OCI-LY1 (cell line): ENCODE measurements at regions not wholly inside any gene's neighbourhood (a gene's known extent, or its start where the extent isn't known, plus 50 kb on each side); places are given as distances from the start of the nearest gene placed in this dataset.

Experiments used
- H2AFZ ChIP-seq: fragments of 200-600 bp; sonication (generic), shearing (Covaris generic); 2 replicates; pipeline ENCODE4 v1.6.0; 2014; ENCODE audit warnings: antibody characterized with exemption, mild to moderate bottlenecking, low read length
- H3F3A ChIP-seq: fragments of 200-600 bp; sonication (generic), shearing (Covaris generic); 2 replicates; pipeline ENCODE4 v1.6.0; 2014; ENCODE audit warnings: mild to moderate bottlenecking, antibody characterized with exemption, low read length, moderate library complexity; ENCODE audit not compliant: insufficient read depth
- H3K27ac ChIP-seq: fragments of 200-600 bp; sonication (generic); 2 replicates; pipeline ENCODE4 v1.5.1; 2014; ENCODE audit warnings: low read length, mixed run types, mild to moderate bottlenecking, low read depth; ENCODE audit not compliant: poor library complexity, severe bottlenecking
- H3K27me3 ChIP-seq: fragments of 200-600 bp; sonication (generic); 2 replicates; pipeline ENCODE4 v1.6.0; 2014; ENCODE audit warnings: antibody characterized with exemption, mild to moderate bottlenecking, low read length, moderate library complexity; ENCODE audit not compliant: insufficient read depth
- H3K36me3 ChIP-seq: fragments of 200-600 bp; sonication (generic); 2 replicates; pipeline ENCODE4 v1.6.1; 2014; ENCODE audit warnings: mild to moderate bottlenecking, antibody characterized with exemption, low read length, moderate library complexity, mixed read lengths; ENCODE audit not compliant: insufficient read depth
- H3K4me1 ChIP-seq: fragments of 200-600 bp; sonication (generic); 2 replicates; pipeline ENCODE4 v1.5.1; 2014; ENCODE audit warnings: mild to moderate bottlenecking, low read length, moderate library complexity; ENCODE audit not compliant: insufficient read depth, severe bottlenecking
- H3K4me2 ChIP-seq: fragments of 200-600 bp; sonication (generic), shearing (Covaris generic); 2 replicates; pipeline ENCODE4 v1.6.1; 2014; ENCODE audit warnings: low read length
- H3K4me3 ChIP-seq: fragments of 200-600 bp; sonication (generic); 2 replicates; pipeline ENCODE4 v1.5.1; 2014; ENCODE audit warnings: low read length, low read depth, mild to moderate bottlenecking, mixed read lengths; ENCODE audit not compliant: poor library complexity, severe bottlenecking
- H3K79me2 ChIP-seq: fragments of 200-600 bp; shearing (Covaris generic); 2 replicates; pipeline ENCODE4 v1.6.1; 2016; ENCODE audit warnings: mixed run types, low read length, mixed read lengths; ENCODE audit not compliant: insufficient read depth
- H3K9ac ChIP-seq: fragments of 200-600 bp; sonication (generic), shearing (Covaris generic); 2 replicates; pipeline ENCODE4 v1.6.1; 2014; ENCODE audit warnings: mild to moderate bottlenecking, low read length, mixed read lengths
- H3K9me2 ChIP-seq: fragments of 200-600 bp; sonication (generic), shearing (Covaris generic); 2 replicates; pipeline ENCODE4 v1.6.1; 2014; ENCODE audit warnings: low read depth, mild to moderate bottlenecking, low read length, mixed read lengths
- H3K9me3 ChIP-seq: fragments of 200-600 bp; shearing (Covaris generic); 2 replicates; pipeline ENCODE4 v1.6.1; 2014; ENCODE audit warnings: low read length, mixed read lengths
- H4K20me1 ChIP-seq: fragments of 200-600 bp; sonication (generic), shearing (Covaris generic); 2 replicates; pipeline ENCODE4 v1.6.0; 2016; ENCODE audit warnings: mild to moderate bottlenecking, low read length; ENCODE audit not compliant: insufficient read depth
- EZH2 ChIP-seq: fragments of 200-600 bp; sonication (generic), shearing (Covaris generic); IDR thresholded peaks from 2 replicates; pipeline ENCODE4 v1.8.0; 2017; ENCODE audit warnings: borderline replicate concordance, mixed run types, mild to moderate bottlenecking, antibody characterized with exemption, low read length, moderate library complexity, mixed read lengths
- TF ChIP-seq, protein P1 (sequence below): fragments of 200-600 bp; sonication (generic), shearing (Covaris generic); IDR thresholded peaks from 2 replicates; pipeline ENCODE4 v1.5.1; 2017; ENCODE audit warnings: mild to moderate bottlenecking, antibody characterized with exemption, low read length, moderate library complexity, mixed read lengths

DNA sequence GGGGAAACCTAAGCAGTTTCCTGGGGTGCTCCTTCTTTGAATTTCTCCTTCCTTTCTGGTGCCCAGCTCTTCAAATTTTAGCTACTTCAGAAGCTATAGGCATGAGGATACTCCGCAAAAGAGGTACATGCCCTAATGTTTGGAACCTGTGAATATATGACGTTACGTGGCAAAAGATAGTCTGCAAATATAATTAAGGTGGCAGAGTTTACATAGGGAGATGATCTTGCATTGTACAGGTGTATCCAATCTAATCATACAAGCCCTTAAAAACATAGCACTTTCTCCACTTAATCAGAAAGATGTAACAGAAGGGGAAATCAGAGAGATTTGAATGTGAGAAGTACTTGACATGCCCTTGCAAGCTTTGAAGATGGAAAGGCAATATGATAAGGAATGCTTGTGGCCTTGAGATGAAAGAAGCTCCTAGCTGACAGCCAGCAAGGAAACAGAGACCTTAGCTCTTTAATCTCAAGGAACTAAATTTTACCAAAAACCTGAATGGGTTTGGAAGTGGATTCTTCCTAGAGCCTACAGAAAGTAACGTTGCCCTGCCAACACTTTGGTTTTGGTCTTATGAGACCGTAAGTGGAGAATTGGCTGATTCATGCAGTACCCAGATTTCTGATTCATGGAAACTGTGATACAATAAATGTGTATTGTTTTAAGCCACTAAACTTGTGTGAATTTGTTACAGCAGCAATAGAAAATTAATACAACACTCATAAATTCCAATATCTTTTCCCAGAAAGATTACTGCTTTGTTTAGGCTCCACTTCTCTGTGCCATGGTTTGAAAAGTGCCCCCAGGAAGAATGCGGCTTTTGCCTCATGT, 268.4 kb downstream of the FAM170A start:
- H4K20me1 ChIP-seq, result no peaks in the 10 kb centered on the region
- no peak overlapping the region for H3K4me3 ChIP-seq
- no peak overlapping the region for H3K27ac ChIP-seq
- no peaks in the 10 kb centered on the region for H3K79me2 ChIP-seq
- H3K9me3 ChIP-seq, result no peaks in the 10 kb centered on the region
- H3K36me3 ChIP-seq, result no peaks in the 10 kb centered on the region
- no peaks in the 10 kb centered on the region for H3F3A ChIP-seq
- no peaks in the 10 kb centered on the region for H3K4me1 ChIP-seq
- H3K4me2 ChIP-seq, result no peak overlapping the region
- no peaks in the 10 kb centered on the region for H3K27me3 ChIP-seq
- TF ChIP-seq EZH2, result no peak
- TF ChIP-seq, protein P1, sequence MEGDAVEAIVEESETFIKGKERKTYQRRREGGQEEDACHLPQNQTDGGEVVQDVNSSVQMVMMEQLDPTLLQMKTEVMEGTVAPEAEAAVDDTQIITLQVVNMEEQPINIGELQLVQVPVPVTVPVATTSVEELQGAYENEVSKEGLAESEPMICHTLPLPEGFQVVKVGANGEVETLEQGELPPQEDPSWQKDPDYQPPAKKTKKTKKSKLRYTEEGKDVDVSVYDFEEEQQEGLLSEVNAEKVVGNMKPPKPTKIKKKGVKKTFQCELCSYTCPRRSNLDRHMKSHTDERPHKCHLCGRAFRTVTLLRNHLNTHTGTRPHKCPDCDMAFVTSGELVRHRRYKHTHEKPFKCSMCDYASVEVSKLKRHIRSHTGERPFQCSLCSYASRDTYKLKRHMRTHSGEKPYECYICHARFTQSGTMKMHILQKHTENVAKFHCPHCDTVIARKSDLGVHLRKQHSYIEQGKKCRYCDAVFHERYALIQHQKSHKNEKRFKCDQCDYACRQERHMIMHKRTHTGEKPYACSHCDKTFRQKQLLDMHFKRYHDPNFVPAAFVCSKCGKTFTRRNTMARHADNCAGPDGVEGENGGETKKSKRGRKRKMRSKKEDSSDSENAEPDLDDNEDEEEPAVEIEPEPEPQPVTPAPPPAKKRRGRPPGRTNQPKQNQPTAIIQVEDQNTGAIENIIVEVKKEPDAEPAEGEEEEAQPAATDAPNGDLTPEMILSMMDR, result no peak
- no peak overlapping the region for H2AFZ ChIP-seq
- no peaks in the 10 kb centered on the region for H3K9me2 ChIP-seq
- no peak overlapping the region for H3K9ac ChIP-seq

DNA sequence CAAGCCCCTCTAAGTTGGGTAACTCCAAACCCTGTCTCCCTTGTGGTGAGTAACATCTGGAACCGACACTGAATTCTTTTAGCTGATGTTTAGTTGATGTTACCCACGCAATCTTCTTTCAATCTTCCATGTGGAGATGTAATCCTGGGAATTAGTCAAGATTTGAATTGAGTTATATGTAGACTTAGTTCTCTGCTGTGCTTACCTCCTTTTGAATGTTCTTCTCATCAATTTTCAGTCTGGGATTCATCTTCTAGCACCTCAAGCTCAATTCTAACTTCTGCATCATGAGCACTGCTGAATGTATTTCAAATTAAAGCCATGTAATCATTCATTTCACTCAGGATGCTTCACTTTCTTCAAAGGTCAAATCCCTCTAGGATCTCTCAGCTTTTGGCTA, 270.6 kb downstream of the FAM170A start:
- Histone ChIP-seq H3K9me2 (no peaks in the 10 kb centered on the region), H3K4me1 (no peaks in the 10 kb centered on the region), H3K4me2 (no peak overlapping the region), H3K9me3 (no peaks in the 10 kb centered on the region), H3K36me3 (no peaks in the 10 kb centered on the region), H4K20me1 (no peaks in the 10 kb centered on the region), H3K27ac (no peak overlapping the region), H3K79me2 (no peaks in the 10 kb centered on the region), H3K27me3 (no peaks in the 10 kb centered on the region), H3F3A (no peaks in the 10 kb centered on the region), H3K4me3 (no peak overlapping the region), H2AFZ (no peak overlapping the region), H3K9ac (no peak overlapping the region)
- TF ChIP-seq EZH2, result no peak
- TF ChIP-seq, protein P1, result no peak

DNA sequence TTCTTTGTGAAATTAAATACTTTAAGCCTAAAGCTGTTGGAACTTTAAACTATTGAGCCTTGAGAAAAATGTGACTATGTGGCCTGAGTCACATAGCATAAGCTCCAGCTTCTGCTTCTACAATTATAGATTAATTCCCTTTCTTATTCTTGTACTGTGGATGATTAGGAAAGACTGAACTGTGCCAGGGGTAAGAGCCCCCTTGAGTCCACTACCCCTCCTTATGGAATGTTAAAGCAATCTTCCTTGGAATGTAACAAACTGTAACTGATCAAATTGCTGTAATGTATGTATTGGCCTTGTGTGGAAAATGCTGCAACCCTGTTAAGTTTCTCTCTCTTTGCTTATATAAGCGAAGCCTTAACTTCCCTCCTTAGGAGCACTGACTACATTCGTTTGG, 273.2 kb downstream of the FAM170A start:
- Histone ChIP-seq H3K4me3 (no peak overlapping the region), H3K27me3 (no peaks in the 10 kb centered on the region)
- TF ChIP-seq, protein P1, result no peak
- TF ChIP-seq EZH2, result no peak

More for the DNA sequence above, 273.2 kb downstream of the FAM170A start:
- no peak overlapping the region for H3K9ac ChIP-seq
- no peak overlapping the region for H2AFZ ChIP-seq
- no peaks in the 10 kb centered on the region for H3K9me2 ChIP-seq
- H3K9me3 ChIP-seq, result no peaks in the 10 kb centered on the region
- no peaks in the 10 kb centered on the region for H4K20me1 ChIP-seq
- H3K4me1 ChIP-seq, result no peaks in the 10 kb centered on the region
- H3K27ac ChIP-seq, result no peak overlapping the region
- no peaks in the 10 kb centered on the region for H3F3A ChIP-seq
- no peak overlapping the region for H3K4me2 ChIP-seq
- no peaks in the 10 kb centered on the region for H3K36me3 ChIP-seq
- no peaks in the 10 kb centered on the region for H3K79me2 ChIP-seq
